CMK (cell line): ENCODE measurements at regions not wholly inside any gene's neighbourhood (a gene's known extent, or its start where the extent isn't known, plus 50 kb on each side); places are given as distances from the start of the nearest gene placed in this dataset.
"Not testable (repeated sequence)": the region's sequence is repeated elsewhere in the genome, so short reads cannot be mapped to it uniquely, and the experiment has no call there.

Source experiments
- DNase-seq: peaks from one replicate; pipeline ENCODE4 v3.0.0-alpha.2; 2010; ENCODE audit warnings: low read depth

- DNase-seq = no peak
These were observed 916.0 kb upstream of the EYS start for GRCh38 chr6:66623050-66623449.

GRCh38 chr6:66605971-66606370, 898.9 kb upstream of the EYS start:
- DNase-seq = no peak

- no peak for DNase-seq
These were observed 898.0 kb upstream of the EYS start for GRCh38 chr6:66605011-66605410.

GRCh38 chr6:66599541-66599940, 892.5 kb upstream of the EYS start:
- DNase-seq = no peak

GRCh38 chr6:66578362-66578761, 871.3 kb upstream of the EYS start:
- DNase-seq = no peak

- no peak for DNase-seq
These were observed 861.2 kb upstream of the EYS start for GRCh38 chr6:66568271-66568670.

- DNase-seq = no peak
These were observed 854.5 kb upstream of the EYS start for GRCh38 chr6:66561479-66561878.

- DNase-seq = no peak
These were observed 851.2 kb upstream of the EYS start for GRCh38 chr6:66558189-66558588.

- DNase-seq = no peak
These were observed 849.9 kb upstream of the EYS start for GRCh38 chr6:66556936-66557335.

- no peak for DNase-seq
These were observed 848.1 kb upstream of the EYS start for GRCh38 chr6:66555082-66555481.

- no peak for DNase-seq
These were observed 846.4 kb upstream of the EYS start for GRCh38 chr6:66553441-66553840.

- DNase-seq = no peak
These were observed 831.6 kb upstream of the EYS start for GRCh38 chr6:66538551-66539135.

GRCh38 chr6:66533921-66534404, 826.9 kb upstream of the EYS start:
- no peak for DNase-seq

- DNase-seq = no peak
These were observed 819.0 kb upstream of the EYS start for GRCh38 chr6:66526061-66526460.

- no peak for DNase-seq
These were observed 815.8 kb upstream of the EYS start for GRCh38 chr6:66522864-66523263.

- DNase-seq = no peak
These were observed 809.4 kb upstream of the EYS start for GRCh38 chr6:66516377-66516776.

- no peak for DNase-seq
These were observed 801.4 kb upstream of the EYS start for GRCh38 chr6:66508433-66508832.

- DNase-seq = no peak
These were observed 792.8 kb upstream of the EYS start for GRCh38 chr6:66499851-66500250.

GRCh38 chr6:66496659-66497058, 789.6 kb upstream of the EYS start:
- DNase-seq = peak; percentile 12

GRCh38 chr6:66494643-66495042, 787.6 kb upstream of the EYS start:
- DNase-seq = not testable (repeated sequence)

GRCh38 chr6:66489269-66489987, 782.4 kb upstream of the EYS start:
- DNase-seq = no peak

- no peak for DNase-seq
These were observed 774.2 kb upstream of the EYS start for GRCh38 chr6:66481216-66481615.

- no peak for DNase-seq
These were observed 771.7 kb upstream of the EYS start for GRCh38 chr6:66478705-66479104.

GRCh38 chr6:66435321-66435720, 728.3 kb upstream of the EYS start:
- DNase-seq = no peak
